ENCODE measurements at regions not wholly inside any gene's neighbourhood (a gene's known extent, or its start where the extent isn't known, plus 50 kb on each side); places are given as distances from the start of the nearest gene placed in this dataset.

- TF ChIP-seq CTCF (IDR thresholded peaks at IDR 0.05) (no peak), POLR2AphosphoS5 (IDR thresholded peaks at IDR 0.05) (no peak), POLR2A (IDR thresholded peaks at IDR 0.05) (no peak), EP300 (IDR thresholded peaks at IDR 0.05) (no peak)
Observed at GRCh38 chr15:66960519-66960918, 104.9 kb upstream of the SMAD3 start.
